HG03103 (cell line): ENCODE measurements at regions not wholly inside any gene's neighbourhood (a gene's known extent, or its start where the extent isn't known, plus 50 kb on each side); places are given as distances from the start of the nearest gene placed in this dataset.

Experiments
- ATAC-seq: cut with Tn5 transposase; IDR thresholded peaks from one replicate; pipeline ENCODE4 v1.9.1; 2021; ENCODE audit warnings: low read depth; ENCODE audit not compliant: unreplicated experiment

DNA sequence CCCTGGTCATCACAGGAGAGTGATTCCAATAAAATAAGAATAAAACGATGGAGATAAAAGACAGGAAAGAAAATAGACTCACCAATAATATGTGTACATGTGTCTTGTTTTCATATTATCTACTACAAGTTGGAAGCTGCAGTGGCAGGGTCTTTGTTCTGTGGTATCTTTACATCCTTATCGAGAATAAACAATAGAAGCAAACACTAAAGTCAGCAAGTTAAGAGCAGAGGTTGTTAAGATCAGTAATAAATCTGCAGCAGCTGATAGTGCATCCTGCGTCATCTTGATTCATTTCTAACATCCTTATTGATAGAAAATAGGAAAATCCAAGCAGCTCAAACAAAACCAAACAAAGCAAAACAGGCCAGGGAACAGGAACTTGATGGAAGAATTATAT, 107.4 kb downstream of the RPS29 start:
- ATAC-seq = no peak

GRCh38 chr14:49467091-49467490, 119.1 kb downstream of the RPS29 start:
- ATAC-seq = no peak

- no peak for ATAC-seq
Measured at GRCh38 chr14:49464885-49465284, 121.3 kb downstream of the RPS29 start.

- no peak for ATAC-seq
Measured at GRCh38 chr14:49463146-49463545, 123.0 kb downstream of the RPS29 start.

DNA sequence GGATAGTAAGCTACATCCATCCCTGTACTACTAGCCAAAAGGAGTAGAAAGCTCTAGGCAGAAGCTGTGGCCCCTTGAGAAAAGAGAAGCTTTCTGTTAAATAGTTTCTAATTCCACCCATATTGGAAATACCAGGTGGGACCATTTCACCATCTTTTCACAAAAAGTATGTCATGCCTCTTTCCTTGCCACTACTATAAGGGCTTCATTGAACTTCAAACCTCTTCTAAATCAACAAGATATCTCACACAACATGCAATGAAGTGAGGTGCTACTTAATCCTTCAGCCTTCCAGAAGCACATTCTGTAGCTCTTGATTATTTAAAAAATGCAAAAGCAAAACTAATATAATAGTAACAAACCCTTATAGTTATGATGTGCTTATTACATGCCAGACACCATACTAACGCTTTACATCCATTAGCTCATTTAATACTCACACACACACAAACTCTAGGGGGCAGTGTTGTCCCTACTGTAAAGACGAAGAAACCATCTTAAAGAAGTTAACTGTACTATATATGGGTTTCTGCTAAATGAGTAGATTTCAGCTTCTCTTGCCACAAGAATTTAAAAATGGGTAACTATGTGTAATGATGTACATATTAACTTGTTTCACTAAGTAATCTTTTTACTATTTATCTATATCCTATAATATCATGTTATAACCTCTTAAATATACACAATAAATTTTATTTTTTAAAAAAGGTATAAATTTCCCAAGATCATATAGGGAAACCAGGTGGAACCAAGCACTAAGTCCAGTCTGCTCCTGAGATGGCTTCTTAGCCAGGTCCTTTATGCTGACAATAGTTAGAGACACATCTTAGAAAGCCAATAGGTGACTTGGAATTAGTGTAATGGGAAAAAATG, 124.4 kb downstream of the RPS29 start:
- peak; percentile 83 for ATAC-seq

DNA sequence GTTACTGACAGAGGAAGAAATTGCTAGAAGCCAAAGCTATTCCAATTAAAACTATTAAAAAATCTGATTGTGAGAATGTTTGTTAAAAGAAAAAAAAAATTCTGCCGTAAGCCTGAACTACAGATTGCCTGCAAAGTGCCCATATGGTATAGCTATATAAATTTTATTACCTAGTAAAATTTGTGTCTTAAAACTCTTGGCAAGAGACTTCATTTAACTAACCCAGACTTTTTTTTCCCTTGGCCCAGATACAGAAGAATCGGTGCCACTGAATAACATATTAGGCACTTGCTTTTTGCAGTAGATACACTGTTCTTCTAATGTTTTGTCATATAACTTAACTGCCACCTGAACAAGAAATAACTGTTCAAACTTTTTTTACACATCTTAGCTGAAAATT, 125.5 kb downstream of the RPS29 start:
- no peak for ATAC-seq

DNA sequence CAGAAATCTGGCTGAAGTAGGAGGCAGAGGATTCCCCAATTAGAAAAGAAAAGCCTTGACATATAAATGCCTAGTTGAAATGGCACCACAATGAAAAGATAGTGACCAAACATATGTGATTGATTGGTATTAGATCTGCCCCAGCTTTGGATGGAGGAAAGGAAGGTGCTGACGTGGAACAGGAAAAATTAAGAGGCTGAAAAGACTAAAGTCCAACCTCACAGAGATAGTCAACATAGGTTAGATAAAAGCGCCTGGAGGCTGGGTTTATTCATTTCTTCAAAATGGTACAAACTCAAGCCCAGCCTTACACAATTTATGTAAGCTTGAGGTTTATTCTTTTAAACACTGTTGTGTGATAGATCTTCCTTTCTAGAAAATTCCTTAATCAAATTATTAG, 129.6 kb downstream of the RPS29 start:
- no peak for ATAC-seq

- ATAC-seq = no peak
Measured at GRCh38 chr14:49451938-49452337, 134.2 kb downstream of the RPS29 start.

DNA sequence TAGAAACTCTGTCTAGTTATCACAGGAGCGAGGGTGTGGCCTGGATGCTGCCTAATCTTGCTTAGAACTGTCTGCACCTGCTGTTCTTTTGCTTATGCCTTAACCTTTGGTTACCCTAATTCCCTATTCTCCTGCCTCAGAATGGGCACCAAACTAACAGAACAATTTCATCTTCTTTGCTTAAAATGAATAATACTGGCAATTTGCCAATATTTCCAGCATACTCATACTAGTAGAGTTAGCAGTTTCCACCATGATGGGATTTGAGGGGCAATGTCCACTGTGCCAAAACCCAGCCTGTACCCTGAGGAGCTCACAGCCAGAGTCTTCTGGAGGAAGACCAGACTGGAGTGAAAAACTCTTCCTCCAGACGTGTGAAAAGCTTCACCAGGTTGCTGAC, 136.4 kb downstream of the RPS29 start:
- ATAC-seq = no peak

DNA sequence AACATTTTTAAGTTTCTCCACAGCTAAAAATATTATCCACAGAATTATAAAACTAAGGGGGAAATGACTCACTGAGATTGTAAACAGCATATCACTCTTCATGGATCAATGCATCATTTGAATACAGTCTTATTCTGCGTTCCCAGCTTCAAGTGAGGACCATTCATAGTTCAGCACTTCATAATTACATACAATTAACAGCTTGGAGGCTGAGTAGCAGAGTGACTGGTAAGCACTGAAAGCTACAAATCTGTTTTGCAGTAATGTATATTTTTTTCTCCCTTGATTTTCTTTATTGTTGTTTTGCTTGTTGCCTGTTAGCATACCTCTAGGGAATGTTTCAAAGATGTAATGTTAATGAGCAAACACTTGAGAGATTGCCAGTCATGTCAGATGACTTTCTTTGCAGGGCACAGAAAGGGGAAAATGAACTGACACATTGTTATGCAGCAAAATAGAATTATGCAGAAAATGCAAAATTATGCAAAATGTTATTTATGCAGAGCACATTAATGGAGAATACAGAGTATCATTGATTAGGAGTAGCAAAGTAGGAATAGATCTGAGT, 138.6 kb downstream of the RPS29 start:
- no peak for ATAC-seq

DNA sequence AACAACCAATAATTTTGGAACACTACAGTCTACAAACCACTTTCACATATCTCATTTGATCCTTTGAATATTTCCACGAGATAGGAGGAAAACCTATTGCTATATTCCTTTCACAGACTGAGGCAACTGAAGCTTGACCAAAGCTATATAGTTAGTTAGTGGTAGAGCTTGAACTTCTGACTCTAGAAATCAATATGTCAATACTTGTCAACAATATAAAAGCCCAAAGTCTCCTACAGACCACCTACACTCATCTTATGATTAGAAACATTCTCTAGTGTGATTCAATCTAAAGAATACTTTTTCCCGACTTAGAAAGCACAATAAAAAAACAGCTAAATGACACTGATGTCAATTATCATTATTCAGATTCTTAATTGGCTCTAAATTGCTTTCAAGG, 139.4 kb downstream of the RPS29 start:
- ATAC-seq = no peak

DNA sequence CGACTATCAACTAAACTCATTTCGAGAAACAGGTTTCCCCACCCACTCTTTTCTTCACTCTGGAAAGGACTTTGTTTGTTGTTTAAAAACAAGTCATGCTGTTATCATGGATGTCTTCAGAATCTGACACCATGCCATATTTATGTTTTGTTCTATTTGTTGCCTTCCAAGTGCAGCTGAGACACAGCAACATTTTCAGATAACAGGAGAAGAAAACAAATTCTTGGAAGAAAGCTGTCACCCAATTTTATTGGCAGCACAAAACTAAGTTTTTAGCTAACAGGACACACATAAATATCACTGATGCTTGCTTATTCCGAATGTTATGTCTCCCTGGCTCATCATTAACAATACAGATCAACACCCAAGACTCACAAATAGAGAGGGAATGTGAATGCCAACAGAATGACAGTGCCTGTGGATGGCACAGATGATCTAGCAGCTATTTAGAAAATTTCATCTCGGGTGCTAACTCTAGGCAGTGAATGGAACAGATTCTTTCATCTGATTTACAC, 147.9 kb downstream of the RPS29 start:
- ATAC-seq = no peak

DNA sequence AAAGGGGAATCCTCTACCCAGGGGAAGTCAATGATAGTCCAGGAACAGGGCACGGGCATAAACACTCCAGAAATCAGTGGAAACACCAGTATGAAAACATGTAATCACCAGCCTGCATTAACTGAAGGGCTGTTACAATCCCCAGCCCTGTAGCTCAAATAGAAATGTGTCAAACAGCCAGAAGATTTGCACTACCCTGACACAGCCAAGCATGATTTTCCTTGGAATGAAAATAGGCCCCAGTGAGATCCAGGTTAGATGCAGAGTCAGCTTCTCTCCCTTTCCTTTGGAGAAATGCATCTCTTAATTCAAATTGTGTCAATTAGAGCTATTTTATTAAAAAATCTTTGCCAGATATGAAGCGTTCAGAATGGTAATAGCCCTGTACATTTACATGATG, 158.1 kb downstream of the RPS29 start:
- no peak for ATAC-seq

GRCh38 chr14:49427117-49427516, 159.1 kb downstream of the RPS29 start:
- ATAC-seq = no peak

DNA sequence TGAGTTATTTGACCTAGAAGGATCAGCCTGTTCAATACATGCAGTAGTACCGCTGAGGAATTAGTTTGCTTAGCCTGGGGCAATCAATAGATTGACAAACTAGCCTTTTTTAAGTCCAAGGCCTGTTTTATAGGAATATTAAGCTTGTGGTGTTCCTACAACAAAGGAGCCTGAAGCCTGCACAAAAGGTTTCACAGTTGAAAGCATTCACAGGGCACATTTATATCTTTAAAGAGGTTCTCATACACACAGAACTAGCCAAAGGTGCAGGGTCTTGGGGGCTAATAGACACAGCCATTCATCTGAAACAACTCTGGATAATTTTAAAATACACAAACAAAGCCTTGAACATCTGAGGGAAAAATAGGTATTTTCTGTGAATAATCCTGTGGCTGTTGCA, 160.3 kb downstream of the RPS29 start:
- ATAC-seq = no peak

GRCh38 chr14:49424436-49425331, 161.5 kb downstream of the RPS29 start:
- ATAC-seq = no peak

GRCh38 chr14:49420201-49420600, 166.0 kb downstream of the RPS29 start:
- ATAC-seq = no peak

GRCh38 chr14:49418789-49419188, 167.4 kb downstream of the RPS29 start:
- no peak for ATAC-seq

- ATAC-seq = no peak
Measured at GRCh38 chr14:49417790-49418189, 168.4 kb downstream of the RPS29 start.

- no peak for ATAC-seq
Measured at GRCh38 chr14:49408187-49408933, 177.8 kb downstream of the RPS29 start.
